ENCODE measurements at regions not wholly inside any gene's neighbourhood (a gene's known extent, or its start where the extent isn't known, plus 50 kb on each side); places are given as distances from the start of the nearest gene placed in this dataset.
A peak's percentile ranks its signal among the peaks of the same experiment; 100 is the strongest.
"Not testable (repeated sequence)": the region's sequence is repeated elsewhere in the genome, so short reads cannot be mapped to it uniquely, and the experiment has no call there.

DNA sequence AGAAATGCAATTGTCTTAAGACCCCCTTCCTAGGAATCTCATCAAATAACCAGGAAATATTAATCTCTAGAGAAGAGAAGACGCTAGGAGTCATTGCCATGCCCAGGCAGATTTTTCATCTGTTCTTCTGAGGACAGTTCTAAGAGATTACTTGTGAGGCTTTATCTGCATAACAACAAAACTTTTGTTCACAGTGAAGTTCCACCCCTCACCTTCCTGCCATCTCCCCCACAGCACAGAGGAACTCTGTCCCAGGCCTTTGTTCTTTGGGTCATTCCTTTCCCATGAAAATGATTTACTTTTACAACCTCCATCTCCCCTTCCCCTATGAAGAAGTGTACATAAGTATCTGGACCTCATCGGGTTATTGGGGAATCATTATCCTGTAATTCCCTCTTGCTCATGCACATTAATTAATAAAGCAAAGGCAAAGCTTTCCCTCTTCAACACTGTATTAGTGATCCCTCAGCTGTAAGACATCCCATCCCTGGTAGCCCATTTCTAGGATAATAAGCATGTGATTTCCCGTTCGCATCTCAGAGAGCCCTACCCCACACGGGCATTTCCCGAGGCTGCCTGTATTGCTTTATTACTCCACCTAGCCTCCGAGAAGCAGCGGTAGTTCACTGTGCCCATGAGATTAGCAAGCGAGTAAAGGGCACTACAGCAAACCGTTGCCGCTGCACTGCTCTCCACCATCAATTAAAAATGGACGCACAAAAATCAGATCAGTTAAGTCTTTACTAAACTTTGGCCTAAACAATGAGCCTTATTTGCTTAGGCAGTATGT is 384.4 kb upstream of the CAMK1G start:
- no peak for ATAC-seq
- WGBS, 2 donors, result 52 to 55% methylated on average over 12 of the region's 12 CpGs
- H3K4me3 ChIP-seq, result no peak overlapping the region
- FAIRE-seq, result no peak
- H3K27ac ChIP-seq, result no peak overlapping the region
- no peaks in the 10 kb centered on the region for H3K36me3 ChIP-seq
- no peak for DNase-seq
- TF ChIP-seq, protein P1, sequence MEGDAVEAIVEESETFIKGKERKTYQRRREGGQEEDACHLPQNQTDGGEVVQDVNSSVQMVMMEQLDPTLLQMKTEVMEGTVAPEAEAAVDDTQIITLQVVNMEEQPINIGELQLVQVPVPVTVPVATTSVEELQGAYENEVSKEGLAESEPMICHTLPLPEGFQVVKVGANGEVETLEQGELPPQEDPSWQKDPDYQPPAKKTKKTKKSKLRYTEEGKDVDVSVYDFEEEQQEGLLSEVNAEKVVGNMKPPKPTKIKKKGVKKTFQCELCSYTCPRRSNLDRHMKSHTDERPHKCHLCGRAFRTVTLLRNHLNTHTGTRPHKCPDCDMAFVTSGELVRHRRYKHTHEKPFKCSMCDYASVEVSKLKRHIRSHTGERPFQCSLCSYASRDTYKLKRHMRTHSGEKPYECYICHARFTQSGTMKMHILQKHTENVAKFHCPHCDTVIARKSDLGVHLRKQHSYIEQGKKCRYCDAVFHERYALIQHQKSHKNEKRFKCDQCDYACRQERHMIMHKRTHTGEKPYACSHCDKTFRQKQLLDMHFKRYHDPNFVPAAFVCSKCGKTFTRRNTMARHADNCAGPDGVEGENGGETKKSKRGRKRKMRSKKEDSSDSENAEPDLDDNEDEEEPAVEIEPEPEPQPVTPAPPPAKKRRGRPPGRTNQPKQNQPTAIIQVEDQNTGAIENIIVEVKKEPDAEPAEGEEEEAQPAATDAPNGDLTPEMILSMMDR (IDR thresholded peaks at IDR 0.05), result no peak
- H3K9me3 ChIP-seq, result no peaks in the 10 kb centered on the region
- no peaks in the 10 kb centered on the region for H3K4me1 ChIP-seq
- intact Hi-C loops (cut with DNase I), result loop anchor here in 1 of 3 donors (10.0 kb wide), 1 partner anchor 554 kb away; no protein-coding TSS in a partner anchor
- peaks cover 0 to 3% (median 0%) of the 10 kb centered on the region in 4 donors for H3K27me3 ChIP-seq

GRCh38 chr1:209199822-209200221 is 383.7 kb upstream of the CAMK1G start:
- no peak overlapping the region for H3K27ac ChIP-seq
- H3K27me3 ChIP-seq, result peaks cover 0 to 3% (median 0%) of the 10 kb centered on the region in 4 donors
- TF ChIP-seq, protein P1 (IDR thresholded peaks at IDR 0.05), result no peak
- no peak for ATAC-seq
- no peak for FAIRE-seq
- intact Hi-C loops (cut with DNase I), result loop anchor here in 2 of 3 donors (5.0 to 10.0 kb wide), 4 partner anchors 362 to 555 kb away; no protein-coding TSS in a partner anchor
- no peaks in the 10 kb centered on the region for H3K36me3 ChIP-seq
- no peaks in the 10 kb centered on the region for H3K4me1 ChIP-seq
- H3K4me3 ChIP-seq, result no peak overlapping the region
- WGBS, 2 donors, result 26 to 27% methylated on average over 4 of the region's 4 CpGs
- DNase-seq, result no peak
- no peaks in the 10 kb centered on the region for H3K9me3 ChIP-seq

DNA sequence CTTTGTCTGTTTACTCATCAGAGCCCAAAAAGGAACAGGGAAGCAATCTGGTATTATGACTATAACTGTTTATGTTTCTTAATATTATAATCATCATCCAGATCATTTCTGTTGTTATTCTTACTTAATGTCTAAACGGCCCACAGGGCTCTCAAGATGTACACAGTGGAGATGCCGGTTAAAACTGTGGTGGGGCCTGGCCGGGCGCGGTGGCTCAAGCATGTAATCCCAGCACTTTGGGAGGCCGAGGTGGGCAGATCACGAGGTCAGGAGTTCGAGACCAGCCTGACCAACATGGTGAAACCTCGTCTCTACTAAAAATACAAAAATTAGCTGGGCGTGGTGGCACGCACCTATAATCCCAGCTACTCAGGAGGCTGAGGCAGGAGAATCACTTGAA is 381.2 kb upstream of the CAMK1G start:
- not testable (repeated sequence) for FAIRE-seq
- intact Hi-C loops (cut with DNase I), result loop anchor here in 2 of 3 donors (5.0 to 10.0 kb wide), 3 partner anchors 360 to 548 kb away; no protein-coding TSS in a partner anchor

GRCh38 chr1:209202830-209203532 is 380.5 kb upstream of the CAMK1G start:
- Histone ChIP-seq H3K36me3 (no peaks in the 10 kb centered on the region), H3K27ac (no peak overlapping the region), H3K27me3 (peaks cover 0 to 3% (median 0%) of the 10 kb centered on the region in 4 donors), H3K4me1 (no peaks in the 10 kb centered on the region), H3K9me3 (no peaks in the 10 kb centered on the region), H3K4me3 (no peak overlapping the region)
- 0 to 1% methylated on average over 4 of the region's 4 CpGs for WGBS, 2 donors
- FAIRE-seq (no peak), DNase-seq (peak in 1 of 6 donors; percentile 27), ATAC-seq (peak in 3 of 4 donors; percentile 44 to 71 (median 59))
- TF ChIP-seq, protein P1 (IDR thresholded peaks at IDR 0.05), result peak; percentile 58 to 67 (median 66)
- intact Hi-C loops (cut with DNase I), result loop anchor here in 2 of 3 donors (5.0 to 10.0 kb wide), 3 partner anchors 359 to 548 kb away; no protein-coding TSS in a partner anchor

More for the DNA sequence above, 381.2 kb upstream of the CAMK1G start:
- not testable (repeated sequence) for H3K27me3 ChIP-seq, ATAC-seq, DNase-seq, H3K9me3 ChIP-seq, H3K4me3 ChIP-seq, H3K27ac ChIP-seq, H3K4me1 ChIP-seq, H3K36me3 ChIP-seq
- WGBS, 2 donors, result 54 to 67% methylated on average over 11 of the region's 11 CpGs

DNA sequence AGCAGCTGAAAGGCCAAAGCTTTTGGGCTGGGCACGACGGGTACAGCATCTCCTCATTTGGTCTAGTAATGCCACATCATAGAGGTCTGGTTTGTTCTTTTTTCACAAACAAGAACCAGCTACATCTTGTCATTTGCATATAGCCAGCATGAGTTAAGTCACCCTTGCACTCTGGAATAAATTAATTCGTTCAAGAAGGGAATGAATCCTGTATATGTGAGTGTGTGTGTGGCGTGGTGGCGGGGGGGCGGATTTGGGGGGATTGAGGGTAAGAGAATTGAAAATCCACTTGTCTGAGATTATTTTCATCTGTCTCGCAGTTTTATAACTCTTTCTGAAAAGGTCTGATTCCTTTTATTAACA is 380.0 kb upstream of the CAMK1G start:
- FAIRE-seq (no peak), ATAC-seq (no peak), DNase-seq (no peak)
- WGBS, 2 donors, result 73 to 79% methylated on average over 7 of the region's 7 CpGs
- Histone ChIP-seq H3K27me3 (peaks cover 0 to 8% (median 0%) of the 10 kb centered on the region in 4 donors), H3K4me3 (no peak overlapping the region), H3K4me1 (no peaks in the 10 kb centered on the region), H3K9me3 (no peaks in the 10 kb centered on the region), H3K36me3 (no peaks in the 10 kb centered on the region), H3K27ac (no peak overlapping the region)
- TF ChIP-seq, protein P1 (IDR thresholded peaks at IDR 0.05), result no peak
- intact Hi-C loops (cut with DNase I), result loop anchor here in 2 of 3 donors (5.0 to 10.0 kb wide), 3 partner anchors 359 to 549 kb away; no protein-coding TSS in a partner anchor
